ENCODE measurements at regions not wholly inside any gene's neighbourhood (a gene's known extent, or its start where the extent isn't known, plus 50 kb on each side); places are given as distances from the start of the nearest gene placed in this dataset.

- DNase-seq: no peak
These were observed 179.5 kb upstream of the CITED2 start for GRCh38 chr6:139553916-139554315.

DNA sequence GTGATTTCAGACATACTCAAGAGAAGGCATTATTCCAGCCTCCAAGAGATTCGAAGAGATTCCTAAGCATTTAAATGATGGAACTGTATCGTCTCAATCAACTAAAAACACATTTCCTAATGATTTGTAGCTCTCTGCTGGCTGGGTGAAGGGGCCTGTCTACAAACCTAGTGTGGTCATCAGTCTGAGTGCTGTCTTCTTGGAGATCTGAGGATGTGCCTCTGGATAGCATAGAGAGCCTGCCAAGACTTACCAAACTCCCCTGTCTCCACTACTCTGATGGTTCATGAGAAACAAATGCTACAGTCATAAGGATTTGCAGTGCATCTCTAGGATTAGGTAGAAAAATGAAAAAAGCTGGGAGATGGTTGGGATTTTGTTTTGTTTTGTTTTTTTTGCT, 176.9 kb upstream of the CITED2 start:
- no peak for DNase-seq

DNA sequence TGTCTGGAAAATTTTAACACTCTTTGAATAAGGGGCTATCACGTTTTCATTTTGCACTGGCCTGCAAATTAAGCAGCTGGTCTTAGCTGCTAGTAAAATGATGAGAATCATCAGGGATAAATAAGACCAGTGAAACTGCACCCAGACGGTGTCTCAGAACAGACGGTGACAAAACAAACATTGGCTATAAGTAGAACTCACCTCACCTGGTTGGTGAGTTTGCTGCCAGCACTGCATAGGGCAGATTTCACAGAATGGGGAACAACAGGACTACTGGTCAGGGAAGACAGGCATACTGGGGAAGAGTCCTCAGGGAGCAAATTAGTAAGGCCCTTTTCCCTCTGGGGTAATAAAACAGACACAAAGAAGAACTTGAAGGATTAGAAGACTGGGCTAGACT, 175.9 kb upstream of the CITED2 start:
- DNase-seq: no peak

DNA sequence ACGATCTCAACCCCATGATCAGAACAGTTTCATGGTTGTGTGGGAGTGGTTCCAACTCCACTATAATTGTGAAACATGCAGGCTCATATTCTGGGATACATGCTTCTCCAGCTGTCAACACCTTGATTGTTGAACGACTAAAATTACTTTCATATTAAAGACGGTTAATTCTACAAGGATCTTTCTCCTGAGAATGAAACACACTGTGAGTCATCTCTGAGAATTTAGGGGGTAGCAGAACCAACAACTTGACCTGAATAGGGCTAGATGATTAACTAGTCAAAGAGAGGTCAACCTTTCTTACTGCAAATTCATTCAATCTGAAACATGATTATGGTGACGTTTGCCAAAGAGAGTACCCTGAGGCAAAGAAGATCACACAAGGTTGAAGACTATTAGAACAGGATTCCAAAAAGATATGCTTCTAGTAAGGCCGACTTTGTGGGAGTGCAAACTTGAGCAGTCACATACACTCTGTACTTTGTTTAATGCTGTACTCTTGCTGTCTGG, 175.2 kb upstream of the CITED2 start:
- no peak for DNase-seq

- DNase-seq: no peak
These were observed 173.4 kb upstream of the CITED2 start for GRCh38 chr6:139547804-139548203.

GRCh38 chr6:139547122-139547776, 172.8 kb upstream of the CITED2 start:
- no peak for DNase-seq

- DNase-seq: no peak
These were observed 171.6 kb upstream of the CITED2 start for GRCh38 chr6:139546106-139546472.

GRCh38 chr6:139545206-139546105, 171.0 kb upstream of the CITED2 start:
- DNase-seq: no peak

- DNase-seq: no peak
These were observed 170.2 kb upstream of the CITED2 start for GRCh38 chr6:139544701-139545057.

DNA sequence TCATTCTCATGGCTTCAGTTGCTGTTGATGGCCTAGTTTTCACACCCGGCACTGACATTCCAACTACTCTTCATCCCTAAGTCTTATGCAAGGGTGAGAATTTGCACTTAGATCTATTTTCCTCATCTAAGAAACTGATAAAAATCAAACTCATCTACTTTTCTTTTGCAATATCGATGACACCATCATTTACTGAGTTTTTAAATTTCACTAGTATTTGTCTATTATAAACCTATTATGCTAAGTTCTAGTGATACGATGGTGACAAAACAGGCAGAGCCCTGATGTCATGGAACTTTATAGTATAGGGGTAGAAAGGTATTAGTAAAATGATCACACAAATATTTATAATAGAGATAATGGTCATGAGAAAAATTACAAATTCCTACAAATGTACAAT, 167.9 kb upstream of the CITED2 start:
- no peak for DNase-seq

DNA sequence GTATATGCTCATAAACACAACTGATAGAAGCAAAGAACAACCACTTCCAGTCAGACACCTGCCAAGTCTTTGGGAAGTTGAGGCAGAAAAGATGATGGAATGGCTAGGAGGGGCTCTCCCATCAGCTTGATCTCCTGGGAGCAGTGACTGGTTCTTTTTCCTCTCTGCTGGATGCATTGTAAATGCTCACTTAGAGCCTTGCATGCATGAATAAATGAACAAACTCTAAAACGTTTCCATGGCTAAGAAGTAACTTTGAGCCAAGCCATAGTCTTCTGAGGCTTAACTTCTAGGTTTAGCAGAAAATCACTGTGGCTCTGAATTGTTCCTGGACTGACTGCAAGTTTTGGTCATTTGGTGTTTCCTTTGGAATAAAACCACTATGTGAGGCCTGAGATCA, 166.4 kb upstream of the CITED2 start:
- no peak for DNase-seq

- peak; percentile 48 for DNase-seq
These were observed 165.8 kb upstream of the CITED2 start for GRCh38 chr6:139540276-139540675.

DNA sequence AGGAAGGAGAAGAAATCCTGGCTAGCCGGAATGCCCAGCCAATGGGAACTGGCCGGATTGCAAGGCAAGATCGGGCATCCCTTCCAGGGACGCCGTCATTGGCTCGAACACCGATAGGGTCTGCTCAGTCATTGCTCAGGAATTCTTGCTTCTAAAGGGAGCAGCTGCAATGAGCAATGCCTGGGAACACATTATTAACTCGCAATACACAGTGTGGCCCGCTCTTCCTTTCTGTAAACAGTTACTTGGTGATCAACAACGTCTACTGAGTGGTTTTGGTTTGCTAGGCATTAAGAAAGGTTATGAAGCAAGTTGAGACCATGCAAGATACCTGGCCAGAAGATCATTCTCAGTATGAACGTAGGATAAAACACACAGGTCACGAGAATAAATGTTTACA, 165.4 kb upstream of the CITED2 start:
- no peak for DNase-seq

DNA sequence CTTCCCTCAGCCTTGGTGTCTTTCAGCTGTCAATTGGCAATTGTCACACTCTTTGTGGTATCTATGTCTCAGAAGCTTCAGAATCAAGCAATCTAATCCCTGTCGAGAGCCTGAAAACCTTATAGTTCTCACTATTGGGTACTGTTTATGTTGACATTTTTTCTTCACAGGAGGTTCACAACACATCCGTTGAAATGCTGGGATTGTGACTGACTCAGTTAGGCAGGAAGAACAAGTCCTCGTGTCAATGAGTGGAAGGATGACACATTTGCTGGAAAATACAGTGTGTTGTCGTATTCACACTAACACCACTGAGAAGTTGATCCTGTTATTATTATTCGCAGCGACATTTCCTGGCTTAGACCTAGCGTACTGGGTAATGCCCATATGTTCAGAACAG, 163.9 kb upstream of the CITED2 start:
- DNase-seq: no peak

- DNase-seq: no peak
These were observed 162.5 kb upstream of the CITED2 start for GRCh38 chr6:139536751-139537617.

DNA sequence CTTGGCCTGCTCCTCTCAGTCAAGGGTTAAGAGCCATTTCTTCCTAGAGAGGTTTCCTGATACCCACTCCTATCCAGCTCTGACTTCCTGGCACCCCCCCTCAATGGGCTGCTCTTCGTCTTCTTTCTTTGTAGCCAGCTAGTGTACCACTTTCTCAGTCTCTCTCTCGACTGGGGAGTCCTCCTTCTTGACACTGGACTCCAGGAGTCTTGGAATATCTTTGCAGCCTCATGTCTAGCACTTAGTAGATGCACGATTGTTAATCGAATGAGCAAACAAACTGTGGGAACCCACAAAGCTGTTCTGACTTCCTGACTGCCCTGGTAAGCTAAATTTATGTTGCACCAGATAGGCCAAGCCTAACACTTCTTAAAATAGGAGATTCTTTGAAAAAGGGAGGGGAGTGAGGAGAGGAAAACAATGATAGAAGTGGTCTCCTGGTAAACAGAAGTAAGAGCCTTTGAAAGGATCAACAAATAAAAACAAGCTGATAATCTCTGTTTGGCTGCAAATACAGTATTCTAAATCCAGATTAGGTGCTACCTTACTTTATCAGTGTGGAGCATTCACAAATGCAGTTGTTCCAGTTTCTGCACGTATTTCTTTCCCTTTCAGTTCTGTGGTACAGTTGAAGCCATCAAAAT, 160.1 kb upstream of the CITED2 start:
- no peak for DNase-seq

GRCh38 chr6:139533573-139534471, 159.4 kb upstream of the CITED2 start:
- DNase-seq: no peak

DNA sequence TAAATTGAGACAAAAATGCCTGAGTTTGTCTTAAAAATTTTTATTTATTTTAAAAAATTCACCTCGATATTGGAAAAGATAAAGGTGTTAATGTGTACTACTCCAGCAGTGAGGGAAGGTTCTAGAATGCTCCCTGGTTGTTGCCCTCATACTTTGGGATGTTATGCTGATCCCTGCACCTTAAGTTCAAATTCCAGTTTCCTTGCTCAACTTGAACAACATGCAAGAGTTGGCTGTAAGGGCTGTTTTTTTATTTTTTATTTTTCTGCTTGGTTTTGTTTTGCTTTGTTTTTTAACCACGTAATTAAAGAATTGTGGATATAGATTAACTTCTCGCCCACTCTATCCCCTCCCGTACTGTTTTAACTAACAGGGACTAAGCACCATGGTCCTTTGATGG, 158.7 kb upstream of the CITED2 start:
- DNase-seq: no peak

GRCh38 chr6:139531148-139532115, 157.0 kb upstream of the CITED2 start:
- peak; percentile 23 for DNase-seq

DNA sequence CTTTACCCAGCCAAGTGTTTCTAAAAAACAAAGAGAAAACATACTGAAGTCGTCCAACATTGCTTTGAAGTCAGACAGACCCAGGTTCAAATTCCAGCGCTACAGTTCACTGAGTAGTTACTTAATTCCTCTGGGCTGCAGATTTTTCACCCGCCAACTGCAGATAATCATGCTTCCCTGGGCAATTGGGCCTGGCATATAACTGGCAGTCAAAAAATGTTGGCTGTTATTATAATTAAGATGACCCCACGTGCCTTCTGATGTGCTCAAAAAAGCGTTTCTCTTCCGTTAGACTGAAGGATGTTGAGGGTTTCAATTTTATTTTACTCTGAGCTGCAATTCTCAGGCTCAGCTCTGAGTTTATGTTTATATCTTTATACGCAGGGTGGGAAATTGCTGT, 156.1 kb upstream of the CITED2 start:
- no peak for DNase-seq

GRCh38 chr6:139529420-139529819, 155.0 kb upstream of the CITED2 start:
- no peak for DNase-seq
